Dedifferentiated amniotic fluid mesenchymal stem cell (primary cell): ENCODE measurements at regions not wholly inside any gene's neighbourhood (a gene's known extent, or its start where the extent isn't known, plus 50 kb on each side); places are given as distances from the start of the nearest gene placed in this dataset.
"Not testable (repeated sequence)": the region's sequence is repeated elsewhere in the genome, so short reads cannot be mapped to it uniquely, and the experiment has no call there.

Experiments
- DNase-seq: peaks from one replicate; pipeline ENCODE4 v3.0.0-alpha.2; 2016; ENCODE audit errors: extremely low spot score

DNA sequence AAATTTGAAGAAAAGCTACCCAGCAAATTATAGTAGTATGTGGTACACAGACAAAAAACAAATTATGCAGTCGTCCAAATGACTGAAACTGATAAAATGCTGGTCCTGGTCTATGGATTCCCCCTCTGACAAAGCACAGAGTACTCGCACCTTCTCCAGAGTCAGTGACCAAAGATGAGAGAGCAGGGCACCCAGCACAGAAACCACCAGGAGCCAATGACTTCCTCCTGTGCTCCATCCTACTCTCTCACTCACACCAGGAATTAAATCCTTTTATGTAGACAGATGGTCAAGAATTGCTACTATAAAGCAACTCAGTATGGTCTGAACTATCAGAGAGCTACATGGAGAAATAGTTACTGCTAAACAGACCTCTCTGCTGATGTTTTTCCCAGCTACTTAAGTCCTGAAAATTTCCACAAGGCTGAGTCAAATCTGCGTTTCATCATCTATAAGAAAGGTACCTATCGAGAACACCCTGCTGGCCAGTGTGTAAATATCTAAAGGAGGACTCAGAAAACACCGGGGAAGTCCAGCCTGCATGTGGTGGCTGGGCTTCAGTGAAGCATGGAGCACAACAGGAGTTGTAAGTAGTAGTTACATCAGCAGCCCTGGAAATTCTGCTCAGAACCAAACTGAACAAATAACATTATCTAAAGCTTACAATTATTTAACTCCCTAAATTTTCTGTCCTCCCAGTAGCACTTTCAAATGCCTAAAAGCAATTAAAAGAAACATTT lies 84.5 kb upstream of the FBXO28 start:
- not testable (repeated sequence) for DNase-seq

DNA sequence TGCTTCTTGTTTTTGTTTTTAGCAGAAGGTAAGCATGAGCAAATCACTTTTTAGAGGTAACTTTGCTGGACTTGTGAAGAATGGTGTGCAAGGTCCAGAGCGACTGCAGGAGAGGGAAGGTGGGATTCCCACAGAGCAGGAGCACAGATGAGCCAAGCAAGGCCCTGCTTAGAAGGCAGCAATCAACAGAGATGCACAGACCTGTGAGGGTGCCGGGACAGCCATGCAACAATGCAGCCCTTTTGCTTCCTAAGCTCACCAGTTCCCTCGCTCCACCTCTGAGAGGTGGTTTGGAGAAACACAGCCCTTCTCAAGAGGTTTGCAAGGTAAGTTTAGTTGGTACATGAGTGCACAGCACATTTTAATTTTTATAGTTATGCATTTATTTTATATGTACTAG lies 85.1 kb upstream of the FBXO28 start:
- not testable (repeated sequence) for DNase-seq

DNA sequence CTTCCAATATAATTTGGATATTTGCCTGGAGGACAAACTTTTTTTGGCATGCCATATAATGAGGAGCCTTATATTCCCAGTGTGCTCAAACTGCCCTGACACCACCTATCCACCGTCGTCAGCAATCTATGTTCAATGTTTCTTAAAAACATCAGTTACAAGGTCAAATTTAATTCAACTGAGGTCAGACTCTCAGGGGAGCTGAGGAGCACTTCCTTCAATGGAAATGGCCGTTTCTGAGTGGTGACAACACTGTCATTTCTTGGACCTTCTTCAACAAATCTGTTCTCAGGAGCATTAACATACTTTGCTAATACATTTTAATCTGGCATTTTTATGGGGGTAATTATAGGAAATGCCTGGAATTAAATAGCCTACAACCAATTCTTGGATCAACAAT lies 90.8 kb upstream of the FBXO28 start:
- not testable (repeated sequence) for DNase-seq

DNA sequence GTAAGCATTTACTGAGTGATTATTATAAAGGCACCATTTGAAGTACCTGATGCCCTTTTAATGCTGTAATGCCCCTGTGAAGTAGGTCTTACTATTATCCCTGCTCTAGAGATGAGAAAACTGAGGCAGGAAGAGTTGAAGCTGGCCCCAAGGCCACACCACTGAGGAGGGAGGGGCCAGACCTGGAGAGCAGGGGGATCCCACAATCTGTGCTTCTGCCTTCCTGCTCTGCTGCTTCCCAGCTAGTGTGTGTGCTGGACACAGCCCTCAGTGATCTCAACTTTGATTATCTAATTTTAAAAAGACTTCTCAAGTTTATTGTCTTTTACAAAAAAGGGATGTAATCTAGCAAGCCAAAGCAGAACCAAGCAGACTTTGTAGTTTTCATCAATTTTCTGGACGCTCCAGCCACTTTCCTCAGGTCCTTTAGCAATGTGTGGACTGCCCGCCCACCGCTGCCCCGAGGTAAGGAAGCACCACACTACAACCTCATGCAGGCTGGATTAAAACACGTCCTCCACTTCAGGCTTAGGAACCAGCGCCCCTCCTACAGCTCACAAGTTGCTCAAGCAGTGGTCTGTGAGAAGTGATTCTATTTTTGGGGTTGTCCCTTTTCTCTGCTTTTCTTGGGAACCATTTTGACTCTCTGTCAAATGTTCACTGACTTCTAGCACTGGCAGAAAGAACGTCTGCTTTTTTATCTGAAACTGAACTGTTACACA lies 91.5 kb upstream of the FBXO28 start:
- DNase-seq, result not testable (repeated sequence)

DNA sequence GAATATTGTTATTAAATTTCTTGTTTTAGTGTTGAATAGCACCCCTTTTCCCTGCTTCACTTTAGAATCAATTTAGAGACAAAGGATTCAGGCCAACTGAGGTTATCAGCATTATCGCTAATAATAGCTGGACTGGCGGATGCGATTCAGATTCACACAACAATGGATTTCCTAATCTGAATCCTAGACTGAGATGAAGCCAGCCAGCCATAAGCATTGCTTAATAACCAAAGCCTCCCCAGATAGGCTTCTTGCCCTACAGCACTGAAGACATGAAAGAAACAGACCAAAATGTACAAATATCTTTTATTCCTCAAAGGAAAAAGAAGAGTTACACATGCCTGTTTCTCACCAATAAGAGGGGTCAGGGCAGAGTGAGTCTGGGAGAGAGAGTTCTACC lies 94.0 kb upstream of the FBXO28 start:
- not testable (repeated sequence) for DNase-seq

DNA sequence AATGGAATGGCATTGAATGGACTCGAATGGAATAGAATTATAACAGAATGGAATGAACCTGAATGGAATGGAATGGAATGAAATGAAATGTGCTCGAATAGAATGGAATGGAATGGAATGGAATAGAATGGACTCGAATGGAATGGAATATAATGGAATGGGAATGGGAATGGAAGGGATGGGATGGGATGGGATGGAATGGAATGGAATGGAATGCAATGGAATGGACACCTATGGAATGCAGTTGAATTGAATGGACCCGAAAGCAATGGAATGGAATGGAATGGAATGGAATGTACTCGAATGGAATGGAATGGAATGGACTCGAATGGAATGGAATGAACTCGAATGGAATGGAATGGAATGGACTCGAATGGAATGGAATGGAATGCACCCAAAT lies 98.1 kb upstream of the FBXO28 start:
- DNase-seq, result not testable (repeated sequence)

DNA sequence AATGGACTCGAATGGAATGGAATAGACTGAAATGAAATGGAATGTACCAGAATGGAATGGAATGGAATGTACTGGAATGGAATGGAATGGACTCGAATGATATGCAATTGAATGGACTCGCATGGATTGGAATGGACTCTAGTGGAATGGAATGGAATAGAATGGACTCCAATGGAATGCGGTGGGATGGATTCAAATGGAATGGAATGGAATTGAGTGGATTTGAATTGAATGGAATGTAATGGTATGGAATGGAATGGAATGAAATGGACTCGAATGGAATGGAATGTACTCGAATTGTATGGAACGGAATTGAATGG lies 99.6 kb upstream of the FBXO28 start:
- DNase-seq, result no peak

DNA sequence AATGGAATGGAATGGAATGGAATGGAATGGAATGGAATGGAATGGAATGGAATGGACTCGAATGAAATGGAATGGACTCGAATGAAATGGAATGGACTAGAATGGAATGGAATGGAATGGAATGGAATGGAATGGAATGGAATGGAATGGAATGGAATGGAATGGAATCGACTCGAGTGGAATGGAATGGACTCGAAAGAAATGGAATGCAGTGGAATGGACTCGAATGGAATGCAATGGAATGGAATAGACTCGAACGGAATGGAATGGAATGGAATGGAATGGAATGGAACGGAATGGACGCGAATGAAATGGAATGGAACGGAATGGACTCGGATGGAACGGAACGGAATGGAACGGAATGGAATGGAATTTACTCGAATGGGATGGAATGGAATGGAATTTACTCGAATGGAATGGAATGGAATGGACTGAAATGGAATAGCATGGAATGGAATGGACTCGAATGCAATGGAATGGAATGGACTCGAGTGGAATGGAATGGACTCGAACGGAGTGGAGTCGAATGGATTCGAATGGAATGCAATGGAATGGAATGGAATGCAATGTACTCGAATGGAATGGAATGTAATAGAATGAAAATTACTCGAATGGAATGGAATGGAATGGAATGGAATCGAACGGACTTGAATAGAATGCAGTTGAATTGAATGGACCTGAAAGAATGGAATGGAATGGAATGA lies 100.1 kb upstream of the FBXO28 start:
- DNase-seq, result not testable (repeated sequence)

DNA sequence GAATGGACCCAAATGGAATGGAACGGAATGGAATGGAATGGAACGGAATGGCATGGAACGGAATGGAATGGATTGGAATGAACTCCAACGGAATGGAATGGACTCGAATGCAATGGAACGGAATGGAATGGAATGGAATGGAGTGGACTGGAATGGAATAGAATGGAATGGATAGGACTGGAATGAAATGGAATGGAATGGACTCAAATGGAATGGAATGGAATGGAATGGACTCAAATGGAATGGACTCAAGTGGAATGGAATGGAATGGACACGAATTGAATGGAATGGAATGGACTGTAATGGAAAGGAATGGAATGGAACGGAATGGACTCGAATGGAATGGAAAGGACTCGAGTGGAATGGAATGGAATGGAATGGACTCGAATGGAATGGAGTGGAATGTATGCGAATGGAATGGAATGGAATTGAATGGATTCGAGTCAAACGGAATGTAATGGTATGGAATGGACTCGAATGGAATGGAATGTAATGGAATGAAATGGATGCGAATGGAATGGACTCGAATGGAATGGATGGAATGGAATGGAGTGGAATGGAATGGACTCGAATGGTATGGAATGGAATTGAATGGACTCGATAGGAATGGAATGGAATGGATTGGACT lies 101.0 kb upstream of the FBXO28 start:
- DNase-seq, result not testable (repeated sequence)

DNA sequence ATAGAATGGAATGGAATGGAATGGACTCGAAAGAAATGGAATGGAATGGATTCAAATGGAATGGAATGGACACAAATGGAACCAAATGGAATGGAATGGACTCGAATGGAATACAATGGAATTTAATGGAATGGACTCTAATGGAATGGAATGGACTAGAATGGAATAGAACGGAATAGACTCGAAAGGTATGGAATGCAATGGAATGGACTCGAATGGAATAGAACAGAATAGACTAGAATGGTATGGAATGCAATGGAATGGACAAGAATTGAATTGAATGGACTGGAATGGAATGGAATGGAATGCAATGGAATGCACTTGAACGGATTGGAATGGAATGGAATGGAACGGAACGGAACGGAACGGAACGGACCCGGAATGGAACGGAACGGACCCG lies 101.7 kb upstream of the FBXO28 start:
- not testable (repeated sequence) for DNase-seq

DNA sequence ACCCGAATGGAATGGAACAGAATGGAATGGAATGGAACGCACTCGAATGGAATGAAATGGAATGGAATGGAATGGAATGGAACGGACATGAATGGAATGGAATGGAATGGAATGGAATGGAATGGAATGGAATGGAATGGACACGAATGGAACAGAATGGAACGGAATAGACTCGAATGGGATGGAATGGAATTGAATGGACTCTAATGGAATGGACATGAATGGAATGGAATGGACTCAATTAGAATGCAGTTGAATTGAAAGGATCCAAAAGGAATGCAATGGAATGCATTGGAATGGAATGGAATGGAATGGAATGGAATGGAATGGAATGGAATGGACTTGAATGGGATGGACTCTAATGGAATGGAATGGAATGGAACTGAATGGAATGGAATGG lies 102.2 kb upstream of the FBXO28 start:
- not testable (repeated sequence) for DNase-seq

DNA sequence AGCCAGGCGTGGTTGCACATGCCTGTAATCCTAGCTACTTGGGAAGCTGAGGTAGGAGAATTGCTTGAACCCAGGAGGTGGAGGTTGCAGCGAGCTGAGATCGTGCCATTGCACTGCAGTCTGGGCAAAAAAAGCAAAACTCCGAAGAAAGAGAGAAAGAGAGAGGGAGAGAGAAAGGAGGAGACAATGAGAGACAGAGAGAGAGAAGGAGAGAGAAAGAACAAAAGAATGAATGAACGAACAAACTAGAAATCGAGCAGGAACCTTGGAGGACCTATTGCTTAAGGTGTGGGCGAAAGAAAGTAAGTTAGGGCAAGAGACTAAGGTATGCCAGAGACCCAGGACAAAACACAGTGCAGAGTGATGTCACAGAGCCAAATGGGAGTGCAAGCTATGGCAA lies 102.8 kb upstream of the FBXO28 start:
- DNase-seq, result not testable (repeated sequence)

DNA sequence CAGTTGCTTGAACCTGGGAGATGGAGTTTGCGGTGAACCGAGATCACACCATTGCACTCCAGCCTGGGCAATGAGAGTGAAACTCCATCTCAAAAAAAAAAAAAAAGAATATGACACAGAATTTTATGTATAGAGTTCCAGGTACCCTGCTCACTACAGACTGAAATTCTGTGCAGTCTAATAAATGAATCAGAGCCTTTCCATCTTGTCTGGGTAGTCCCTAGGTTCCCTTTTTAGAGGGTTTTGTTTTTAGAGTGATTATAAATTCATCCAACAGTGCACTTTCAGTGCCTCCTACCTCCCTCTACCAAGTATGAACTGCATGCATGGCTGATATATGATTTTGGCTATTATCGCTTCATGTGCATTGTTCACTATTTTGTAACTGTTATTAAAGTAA lies 107.9 kb upstream of the FBXO28 start:
- not testable (repeated sequence) for DNase-seq

DNA sequence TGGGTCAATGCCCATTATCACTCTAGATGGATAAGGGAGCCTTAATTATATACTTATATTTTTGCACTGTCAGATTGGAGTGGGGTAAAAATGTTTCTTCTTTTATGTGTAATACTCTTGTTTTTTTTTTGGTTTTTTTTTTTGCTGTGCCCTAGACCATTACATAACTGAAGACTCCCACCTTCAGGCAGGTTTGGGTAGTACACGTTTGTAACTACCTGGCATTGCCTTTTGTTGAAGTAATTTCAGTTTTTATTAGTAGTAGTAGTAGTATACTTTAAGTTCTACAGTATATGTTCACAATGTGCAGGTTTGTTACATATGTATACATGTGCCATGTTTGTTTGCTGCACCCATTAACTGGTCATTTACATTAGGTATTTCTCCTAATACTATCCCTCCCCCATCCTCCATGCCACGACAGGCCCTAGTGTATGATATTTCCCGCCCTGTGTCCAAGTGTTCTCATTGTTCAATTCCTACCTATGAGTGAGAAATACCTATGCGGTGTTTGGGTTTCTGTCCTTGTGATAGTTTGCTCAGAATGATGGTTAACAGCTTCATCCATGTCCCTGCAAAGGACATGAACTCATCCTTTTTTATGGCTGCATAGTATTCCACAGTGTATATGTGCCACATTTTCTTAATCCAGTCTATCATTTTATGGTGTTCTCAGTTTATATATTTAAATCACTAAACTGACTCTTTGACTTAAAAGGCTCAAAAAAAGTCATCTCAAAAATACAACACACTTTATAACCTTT lies 109.2 kb upstream of the FBXO28 start:
- DNase-seq, result not testable (repeated sequence)

DNA sequence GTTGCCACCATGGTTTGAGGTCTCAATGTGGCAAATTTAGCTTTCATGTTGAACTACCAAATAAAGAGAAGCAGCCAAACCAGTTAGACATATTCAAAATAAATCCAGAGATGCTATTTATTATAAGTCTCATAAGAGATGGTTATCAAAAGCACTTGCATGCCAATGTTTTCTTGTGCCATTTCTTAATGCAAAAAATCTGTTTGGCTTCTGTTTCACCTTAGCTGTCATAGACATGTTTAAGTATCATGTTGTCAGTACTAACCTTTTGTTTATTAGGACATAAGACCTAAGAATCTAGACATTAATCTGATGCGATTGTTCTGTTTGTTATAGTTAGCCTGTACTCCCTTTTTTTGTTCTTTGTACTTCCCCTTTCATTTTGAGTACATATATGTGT lies 110.0 kb upstream of the FBXO28 start:
- not testable (repeated sequence) for DNase-seq

DNA sequence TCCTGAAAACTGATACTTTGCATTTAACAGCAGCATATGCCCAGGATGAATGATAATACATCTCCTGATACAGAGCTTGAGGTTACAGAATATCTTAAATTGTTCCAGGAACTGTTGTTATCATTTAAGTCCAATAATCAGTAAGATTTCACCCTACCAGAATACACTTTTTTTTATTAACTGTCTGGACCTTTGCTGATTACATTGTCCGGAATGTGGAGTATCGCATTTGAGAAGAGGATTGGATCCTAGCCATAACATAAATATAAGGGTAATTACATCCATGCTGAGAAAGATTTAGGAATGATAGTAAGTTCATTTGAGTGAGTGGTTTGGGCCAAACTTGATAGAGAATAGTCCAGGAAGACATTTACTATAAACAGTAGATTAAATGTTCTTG lies 112.2 kb upstream of the FBXO28 start:
- DNase-seq, result not testable (repeated sequence)

DNA sequence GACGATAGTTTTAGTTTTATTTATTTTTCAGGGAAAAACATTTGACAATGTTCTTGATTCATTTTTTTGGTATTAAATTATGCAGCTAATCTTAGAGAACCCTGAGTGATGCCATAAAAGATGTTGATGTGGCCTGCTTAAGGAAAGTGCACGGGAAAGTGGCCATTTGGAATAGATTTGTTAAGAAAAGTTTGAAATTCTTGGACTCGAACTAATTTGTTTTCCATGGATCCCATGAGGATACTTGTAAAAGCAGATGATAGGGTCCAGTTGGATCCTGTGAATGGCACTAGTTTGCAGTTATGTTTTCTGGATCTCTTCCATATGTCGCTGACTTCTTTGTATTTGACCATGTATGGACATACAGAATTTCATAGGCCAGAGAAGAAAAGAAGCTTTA lies 114.2 kb upstream of the FBXO28 start:
- DNase-seq, result not testable (repeated sequence)

DNA sequence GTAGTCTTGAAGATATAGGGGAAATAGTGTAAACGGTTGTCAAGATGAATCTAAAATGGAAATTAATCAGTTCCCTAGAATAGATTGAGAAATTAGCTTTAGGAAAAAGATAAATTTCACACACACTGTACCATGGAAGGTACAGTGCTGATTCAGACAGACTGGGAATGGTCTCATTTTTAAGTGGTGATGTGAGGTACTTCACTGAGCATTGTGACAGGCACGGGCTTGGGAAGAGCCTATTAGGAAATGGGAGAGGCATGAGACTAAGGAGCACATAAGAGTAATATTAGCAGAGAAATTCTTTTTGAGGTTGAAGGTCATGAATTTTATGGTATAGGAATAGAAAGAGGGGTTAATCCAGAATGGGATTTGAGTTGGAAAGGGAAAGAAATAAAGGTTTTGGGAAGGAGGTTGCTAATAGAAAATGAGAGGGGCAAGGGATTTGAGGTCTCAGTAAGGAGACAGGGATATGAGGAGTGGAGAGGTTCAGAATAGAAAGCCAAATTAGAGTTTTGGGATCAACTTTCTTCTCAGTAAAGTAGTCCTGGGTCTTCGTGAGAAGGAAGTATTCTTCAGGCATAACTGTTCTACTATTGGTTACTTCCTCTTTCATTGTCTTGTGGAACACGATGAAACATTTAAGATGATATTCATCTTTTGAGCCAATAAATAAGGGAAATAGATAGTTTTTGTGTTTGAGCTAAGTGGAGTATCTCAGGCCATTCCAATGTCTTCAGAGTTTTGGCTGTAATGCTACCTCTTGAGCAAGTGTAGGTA lies 115.0 kb upstream of the FBXO28 start:
- not testable (repeated sequence) for DNase-seq

DNA sequence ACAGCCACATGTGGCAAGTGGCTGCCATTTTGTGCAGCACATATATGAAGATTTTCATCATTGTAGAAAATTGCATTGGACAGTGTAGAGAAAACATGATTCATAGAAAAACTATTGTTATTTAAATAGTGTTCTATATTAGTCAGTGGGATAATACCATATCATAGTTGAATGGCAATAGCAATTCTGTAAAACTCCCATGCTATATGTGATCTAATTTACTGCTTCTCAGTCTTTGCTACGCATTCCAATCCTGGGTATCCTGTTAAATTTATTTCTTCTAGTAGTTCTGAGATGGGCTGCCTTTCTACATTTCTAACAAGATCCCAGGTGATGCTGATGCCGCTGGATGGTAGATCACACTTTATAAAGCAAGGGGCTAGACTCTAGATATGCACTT lies 117.5 kb upstream of the FBXO28 start:
- not testable (repeated sequence) for DNase-seq

DNA sequence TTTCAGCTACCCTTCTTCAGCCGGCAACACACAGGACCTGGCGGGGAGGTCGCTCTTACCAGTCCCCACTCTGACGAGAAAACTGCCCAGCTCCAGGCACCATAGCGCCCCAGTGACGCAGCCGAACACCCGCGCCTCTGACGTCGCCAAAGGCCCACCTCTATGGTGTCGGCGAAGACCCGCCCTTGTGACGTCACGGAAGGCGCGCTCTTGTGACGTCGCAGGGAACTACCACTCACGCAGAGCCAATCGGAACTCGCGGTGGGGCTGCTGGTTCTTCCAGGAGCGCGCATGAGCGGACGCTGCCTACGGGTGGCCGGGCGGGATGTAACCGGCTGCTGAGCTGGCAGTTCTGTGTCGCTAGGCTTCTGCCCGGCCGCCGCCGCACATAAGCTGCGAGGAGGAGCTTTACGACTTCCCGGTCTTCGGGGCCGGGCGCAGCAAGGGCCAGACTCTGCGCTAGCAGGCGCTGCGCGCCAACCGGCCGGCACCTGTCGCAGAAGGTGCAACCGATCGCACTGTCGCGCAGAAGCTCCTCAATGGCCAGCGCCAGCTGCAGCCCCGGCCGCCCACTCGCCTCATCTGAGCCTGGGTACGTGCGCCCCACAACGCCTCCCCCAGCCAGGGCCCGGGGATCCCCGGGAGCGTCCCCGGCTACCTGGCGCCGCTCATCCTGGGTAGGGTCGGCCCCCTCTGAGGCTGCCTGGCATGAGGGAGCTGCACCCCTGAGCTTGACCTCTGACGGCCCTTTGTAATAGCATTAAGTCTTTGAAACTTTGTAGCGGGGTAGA lies 121.3 kb upstream of the FBXO28 start:
- DNase-seq, result peak; percentile 98
